ENCODE measurements at regions not wholly inside any gene's neighbourhood (a gene's known extent, or its start where the extent isn't known, plus 50 kb on each side); places are given as distances from the start of the nearest gene placed in this dataset.
A peak's percentile ranks its signal among the peaks of the same experiment; 100 is the strongest.

DNA sequence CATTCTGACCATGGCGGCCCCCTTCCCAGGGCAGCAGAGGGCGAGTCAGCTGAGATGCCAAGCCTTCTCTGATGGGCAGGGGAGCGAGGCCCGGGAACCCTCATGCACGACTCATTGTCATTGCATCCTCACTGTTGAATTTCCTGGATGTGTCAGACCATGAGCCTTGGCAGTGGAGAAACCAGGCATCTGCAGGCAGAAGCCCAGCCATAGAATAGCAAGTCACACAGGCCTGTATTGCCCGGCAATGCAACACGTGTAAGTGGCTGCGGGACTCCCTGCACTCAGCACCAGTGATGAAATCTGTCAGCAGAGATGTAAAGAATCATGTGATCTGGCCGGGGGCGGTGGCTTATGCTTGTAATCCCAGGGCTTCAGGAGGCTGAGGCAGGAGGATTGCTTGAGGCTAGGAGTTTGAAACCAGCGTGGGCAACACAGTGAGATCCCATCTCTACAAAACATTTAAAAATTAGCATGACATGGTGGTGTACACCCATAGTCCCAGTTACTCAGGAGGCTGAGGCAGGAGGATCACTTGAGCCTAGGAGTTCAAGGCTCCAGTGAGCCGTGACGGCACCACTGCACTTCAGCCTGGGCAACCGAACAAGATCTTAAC, 199.7 kb downstream of the KATNAL1 start:
- H3K36me3 ChIP-seq = no peaks in the 10 kb centered on the region
- H3K4me3 ChIP-seq = no peak overlapping the region
- TF ChIP-seq POLR2A (IDR thresholded peaks at IDR 0.05) (no peak), EP300 (IDR thresholded peaks at IDR 0.05) (no peak), POLR2AphosphoS5 (IDR thresholded peaks at IDR 0.05) (peak in 1 of 2 donors; percentile 4)
- TF ChIP-seq, protein P1, sequence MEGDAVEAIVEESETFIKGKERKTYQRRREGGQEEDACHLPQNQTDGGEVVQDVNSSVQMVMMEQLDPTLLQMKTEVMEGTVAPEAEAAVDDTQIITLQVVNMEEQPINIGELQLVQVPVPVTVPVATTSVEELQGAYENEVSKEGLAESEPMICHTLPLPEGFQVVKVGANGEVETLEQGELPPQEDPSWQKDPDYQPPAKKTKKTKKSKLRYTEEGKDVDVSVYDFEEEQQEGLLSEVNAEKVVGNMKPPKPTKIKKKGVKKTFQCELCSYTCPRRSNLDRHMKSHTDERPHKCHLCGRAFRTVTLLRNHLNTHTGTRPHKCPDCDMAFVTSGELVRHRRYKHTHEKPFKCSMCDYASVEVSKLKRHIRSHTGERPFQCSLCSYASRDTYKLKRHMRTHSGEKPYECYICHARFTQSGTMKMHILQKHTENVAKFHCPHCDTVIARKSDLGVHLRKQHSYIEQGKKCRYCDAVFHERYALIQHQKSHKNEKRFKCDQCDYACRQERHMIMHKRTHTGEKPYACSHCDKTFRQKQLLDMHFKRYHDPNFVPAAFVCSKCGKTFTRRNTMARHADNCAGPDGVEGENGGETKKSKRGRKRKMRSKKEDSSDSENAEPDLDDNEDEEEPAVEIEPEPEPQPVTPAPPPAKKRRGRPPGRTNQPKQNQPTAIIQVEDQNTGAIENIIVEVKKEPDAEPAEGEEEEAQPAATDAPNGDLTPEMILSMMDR (IDR thresholded peaks at IDR 0.05) = no peak
- ATAC-seq (ENCODE audit: low FRiP score in 2 of 2) (peak in 1 of 2 donors; percentile 40), DNase-seq (peak in 1 of 2 donors; percentile 54)
- peaks cover 2 to 10% (median 8%) of the 10 kb centered on the region in 4 donors for H3K4me1 ChIP-seq
- no peaks in the 10 kb centered on the region for H3K27me3 ChIP-seq
- peak overlapping the region in 1 of 4 donors; percentile 63 for H3K27ac ChIP-seq
- 71 to 77% methylated on average over 13 to 14 of the region's 14 CpGs for WGBS, 2 donors
- H3K9me3 ChIP-seq = no peaks in the 10 kb centered on the region

- DNase-seq (no peak), ATAC-seq (ENCODE audit: low FRiP score in 2 of 2) (peak in 1 of 2 donors; percentile 70)
- Histone ChIP-seq H3K4me3 (no peak overlapping the region), H3K4me1 (peaks cover 0 to 8% (median 4%) of the 10 kb centered on the region in 4 donors), H3K27ac (peak overlapping the region in 1 of 4 donors; percentile 63), H3K9me3 (no peaks in the 10 kb centered on the region), H3K36me3 (no peaks in the 10 kb centered on the region), H3K27me3 (no peaks in the 10 kb centered on the region)
- WGBS, 2 donors = 70 to 86% methylated on average over 6 of the region's 6 CpGs
- TF ChIP-seq POLR2AphosphoS5 (IDR thresholded peaks at IDR 0.05) (peak in 1 of 2 donors; percentile 7), POLR2A (IDR thresholded peaks at IDR 0.05) (no peak)
Measured at GRCh38 chr13:30107121-30107520, 200.2 kb downstream of the KATNAL1 start.

- Histone ChIP-seq H3K36me3 (no peaks in the 10 kb centered on the region), H3K27ac (no peak overlapping the region), H3K9me3 (no peaks in the 10 kb centered on the region), H3K4me1 (peaks cover 0 to 8% (median 4%) of the 10 kb centered on the region in 4 donors), H3K4me3 (no peak overlapping the region), H3K27me3 (no peaks in the 10 kb centered on the region)
- ATAC-seq (ENCODE audit: low FRiP score in 2 of 2) (peak in 1 of 2 donors; percentile 67), DNase-seq (peak in 1 of 2 donors; percentile 77)
- TF ChIP-seq POLR2A (IDR thresholded peaks at IDR 0.05) = no peak
- TF ChIP-seq, protein P1 (IDR thresholded peaks at IDR 0.05) = peak in 1 of 6 experiments; percentile 8
- WGBS, 2 donors = 51 to 57% methylated on average over 8 of the region's 8 CpGs
Measured at GRCh38 chr13:30105381-30105780, 202.0 kb downstream of the KATNAL1 start.

DNA sequence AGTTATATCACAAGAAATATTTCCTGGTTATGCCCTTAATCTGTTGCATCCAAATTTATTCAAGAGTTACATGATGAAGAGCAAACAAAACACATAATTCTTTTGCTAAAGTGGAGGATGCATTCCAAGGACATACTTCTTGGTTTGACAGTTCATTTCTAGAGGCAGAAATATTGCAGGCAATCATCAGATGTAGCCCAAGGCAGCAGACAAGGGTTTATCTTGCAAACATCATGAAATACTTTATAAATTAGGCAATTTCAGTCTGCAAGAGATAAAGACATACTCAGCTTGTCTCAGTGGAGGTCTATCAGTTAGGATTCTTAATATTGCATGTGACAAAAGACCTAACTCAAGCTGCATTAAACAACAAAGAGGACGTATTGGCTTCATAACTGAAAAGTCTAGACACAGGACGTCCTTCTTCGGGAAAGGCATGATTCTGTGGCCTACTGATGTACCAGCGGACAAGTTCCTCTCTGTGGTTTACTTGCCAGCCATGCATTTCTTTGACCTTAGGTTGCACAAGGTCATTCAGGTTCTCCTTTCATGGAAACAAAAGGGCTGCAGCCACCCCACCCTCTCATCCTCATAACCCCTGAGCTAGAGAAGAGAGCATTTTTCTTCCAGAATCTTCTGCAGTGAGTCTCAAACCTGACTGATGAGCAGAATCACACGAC, 204.1 kb downstream of the KATNAL1 start:
- DNase-seq (no peak), ATAC-seq (ENCODE audit: low FRiP score in 2 of 2) (no peak)
- WGBS, 2 donors = 65 to 68% methylated on average over 5 of the region's 5 CpGs
- no peak for TF ChIP-seq POLR2AphosphoS5 (IDR thresholded peaks at IDR 0.05)
- TF ChIP-seq POLR2A (IDR thresholded peaks at IDR 0.05) = no peak
- TF ChIP-seq, protein P1 (IDR thresholded peaks at IDR 0.05) = no peak
- TF ChIP-seq EP300 (IDR thresholded peaks at IDR 0.05) = no peak
- H3K4me3 ChIP-seq = no peak overlapping the region
- peaks cover 0 to 5% (median 1%) of the 10 kb centered on the region in 4 donors for H3K4me1 ChIP-seq
- H3K27ac ChIP-seq = no peak overlapping the region
- no peaks in the 10 kb centered on the region for H3K27me3 ChIP-seq
- H3K9me3 ChIP-seq = no peaks in the 10 kb centered on the region
- no peaks in the 10 kb centered on the region for H3K36me3 ChIP-seq

- TF ChIP-seq, protein P1 (IDR thresholded peaks at IDR 0.05) = no peak
- TF ChIP-seq EP300 (IDR thresholded peaks at IDR 0.05) (no peak), POLR2A (IDR thresholded peaks at IDR 0.05) (no peak)
- H3K9me3 ChIP-seq = no peaks in the 10 kb centered on the region
- no peaks in the 10 kb centered on the region for H3K27me3 ChIP-seq
- H3K27ac ChIP-seq = no peak overlapping the region
- no peak overlapping the region for H3K4me3 ChIP-seq
- no peaks in the 10 kb centered on the region for H3K4me1 ChIP-seq
- no peaks in the 10 kb centered on the region for H3K36me3 ChIP-seq
- 88 to 91% methylated on average over 4 of the region's 4 CpGs for WGBS, 2 donors
- DNase-seq (no peak), ATAC-seq (ENCODE audit: low FRiP score in 2 of 2) (no peak)
Measured at GRCh38 chr13:30100226-30100625, 207.1 kb downstream of the KATNAL1 start.

Data from upper lobe of left lung (tissue), 6 donors.